ENCODE measurements at regions not wholly inside any gene's neighbourhood (a gene's known extent, or its start where the extent isn't known, plus 50 kb on each side); places are given as distances from the start of the nearest gene placed in this dataset.

DNA sequence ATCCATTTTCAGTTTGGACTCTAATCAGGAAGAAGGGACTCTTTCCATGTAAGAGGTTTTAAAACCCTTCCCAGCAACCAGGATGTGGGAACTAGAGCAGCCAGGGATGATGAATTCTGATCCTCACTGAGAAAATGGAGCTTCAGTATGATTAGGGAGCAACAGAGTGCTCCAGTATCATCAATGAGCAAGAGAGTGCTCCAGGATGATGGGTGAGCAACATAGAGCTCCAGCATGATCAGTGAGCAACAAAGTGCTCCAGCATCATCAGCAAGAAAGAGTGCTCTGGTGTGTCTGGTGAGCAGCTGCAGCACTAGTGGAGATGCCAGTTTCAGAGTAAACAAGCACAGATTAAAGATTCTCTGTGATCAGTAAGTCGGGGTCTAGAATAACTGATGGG lies 106.4 kb upstream of the LPP start:
- TF ChIP-seq, protein P1, sequence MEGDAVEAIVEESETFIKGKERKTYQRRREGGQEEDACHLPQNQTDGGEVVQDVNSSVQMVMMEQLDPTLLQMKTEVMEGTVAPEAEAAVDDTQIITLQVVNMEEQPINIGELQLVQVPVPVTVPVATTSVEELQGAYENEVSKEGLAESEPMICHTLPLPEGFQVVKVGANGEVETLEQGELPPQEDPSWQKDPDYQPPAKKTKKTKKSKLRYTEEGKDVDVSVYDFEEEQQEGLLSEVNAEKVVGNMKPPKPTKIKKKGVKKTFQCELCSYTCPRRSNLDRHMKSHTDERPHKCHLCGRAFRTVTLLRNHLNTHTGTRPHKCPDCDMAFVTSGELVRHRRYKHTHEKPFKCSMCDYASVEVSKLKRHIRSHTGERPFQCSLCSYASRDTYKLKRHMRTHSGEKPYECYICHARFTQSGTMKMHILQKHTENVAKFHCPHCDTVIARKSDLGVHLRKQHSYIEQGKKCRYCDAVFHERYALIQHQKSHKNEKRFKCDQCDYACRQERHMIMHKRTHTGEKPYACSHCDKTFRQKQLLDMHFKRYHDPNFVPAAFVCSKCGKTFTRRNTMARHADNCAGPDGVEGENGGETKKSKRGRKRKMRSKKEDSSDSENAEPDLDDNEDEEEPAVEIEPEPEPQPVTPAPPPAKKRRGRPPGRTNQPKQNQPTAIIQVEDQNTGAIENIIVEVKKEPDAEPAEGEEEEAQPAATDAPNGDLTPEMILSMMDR (IDR thresholded peaks at IDR 0.05): no peak
- no peak for TF ChIP-seq POLR2A (IDR thresholded peaks at IDR 0.05)

Data from thyroid gland (tissue), 4 donors.